ENCODE measurements at regions not wholly inside any gene's neighbourhood (a gene's known extent, or its start where the extent isn't known, plus 50 kb on each side); places are given as distances from the start of the nearest gene placed in this dataset.
A peak's percentile ranks its signal among the peaks of the same experiment; 100 is the strongest.

GRCh38 chr21:38652396-38652795 is 153.3 kb upstream of the ETS2 start:
- Histone ChIP-seq H3K4me3 (ENCODE audit: low read length) (no peak overlapping the region), H3K36me3 (ENCODE audit: control insufficient read depth, insufficient read depth, low read length) (no peaks in the 10 kb centered on the region), H3K4me1 (ENCODE audit: control insufficient read depth, insufficient read depth, low read length) (no peaks in the 10 kb centered on the region), H3K27me3 (ENCODE audit: control insufficient read depth, insufficient read depth, low read length) (no peaks in the 10 kb centered on the region), H3K9me3 (ENCODE audit: control insufficient read depth, insufficient read depth, low read length) (no peaks in the 10 kb centered on the region), H3K27ac (ENCODE audit: low read length) (no peak overlapping the region)
- no CpG with 5 or more reads among the region's 6 CpGs for WGBS (ENCODE audit: insufficient coverage, insufficient read length)
- no peak for DNase-seq (ENCODE audit: low read depth, low spot score)

GRCh38 chr21:38654580-38654979 is 151.1 kb upstream of the ETS2 start:
- no CpG with 5 or more reads among the region's 1 CpG for WGBS (ENCODE audit: insufficient coverage, insufficient read length)
- no peak overlapping the region for H3K27ac ChIP-seq (ENCODE audit: low read length)
- no peaks in the 10 kb centered on the region for H3K4me1 ChIP-seq (ENCODE audit: control insufficient read depth, insufficient read depth, low read length)
- peaks cover 3% of the 10 kb centered on the region; the same call in 1 of the 2 replicates for H3K27me3 ChIP-seq (ENCODE audit: control insufficient read depth, insufficient read depth, low read length)
- no peak overlapping the region for H3K4me3 ChIP-seq (ENCODE audit: low read length)
- H3K9me3 ChIP-seq (ENCODE audit: control insufficient read depth, insufficient read depth, low read length): no peaks in the 10 kb centered on the region
- H3K36me3 ChIP-seq (ENCODE audit: control insufficient read depth, insufficient read depth, low read length): no peaks in the 10 kb centered on the region
- no peak for DNase-seq (ENCODE audit: low read depth, low spot score)

- DNase-seq (ENCODE audit: low read depth, low spot score): no peak
- H3K4me3 ChIP-seq (ENCODE audit: low read length): no peak overlapping the region
- H3K36me3 ChIP-seq (ENCODE audit: control insufficient read depth, insufficient read depth, low read length): no peaks in the 10 kb centered on the region; the same call in 1 of the 2 replicates
- peaks cover 8% of the 10 kb centered on the region for H3K27me3 ChIP-seq (ENCODE audit: control insufficient read depth, insufficient read depth, low read length)
- no peak overlapping the region for H3K27ac ChIP-seq (ENCODE audit: low read length)
- no peaks in the 10 kb centered on the region for H3K9me3 ChIP-seq (ENCODE audit: control insufficient read depth, insufficient read depth, low read length)
- WGBS (ENCODE audit: insufficient coverage, insufficient read length): no CpG with 5 or more reads among the region's 4 CpGs
- peaks cover 1% of the 10 kb centered on the region; the same call in 1 of the 2 replicates for H3K4me1 ChIP-seq (ENCODE audit: control insufficient read depth, insufficient read depth, low read length)
These were observed 147.2 kb upstream of the ETS2 start for GRCh38 chr21:38658511-38658910.

GRCh38 chr21:38659936-38660332 is 145.8 kb upstream of the ETS2 start:
- no peak for DNase-seq (ENCODE audit: low read depth, low spot score)
- no peak overlapping the region for H3K27ac ChIP-seq (ENCODE audit: low read length)
- no peaks in the 10 kb centered on the region for H3K9me3 ChIP-seq (ENCODE audit: control insufficient read depth, insufficient read depth, low read length)
- H3K27me3 ChIP-seq (ENCODE audit: control insufficient read depth, insufficient read depth, low read length): peaks cover 8% of the 10 kb centered on the region
- H3K36me3 ChIP-seq (ENCODE audit: control insufficient read depth, insufficient read depth, low read length): no peaks in the 10 kb centered on the region; the same call in 1 of the 2 replicates
- H3K4me3 ChIP-seq (ENCODE audit: low read length): peak overlapping the region; percentile 58; the same call in 1 of the 2 replicates
- H3K4me1 ChIP-seq (ENCODE audit: control insufficient read depth, insufficient read depth, low read length): peaks cover 1% of the 10 kb centered on the region; the same call in 1 of the 2 replicates
- no CpG with 5 or more reads among the region's 16 CpGs for WGBS (ENCODE audit: insufficient coverage, insufficient read length)

- no peak overlapping the region for H3K27ac ChIP-seq (ENCODE audit: low read length)
- no CpG with 5 or more reads among the region's 113 CpGs for WGBS (ENCODE audit: insufficient coverage, insufficient read length)
- peak overlapping the region; percentile 58; the same call in 1 of the 2 replicates for H3K4me3 ChIP-seq (ENCODE audit: low read length)
- H3K9me3 ChIP-seq (ENCODE audit: control insufficient read depth, insufficient read depth, low read length): no peaks in the 10 kb centered on the region
- no peak for DNase-seq (ENCODE audit: low read depth, low spot score)
- H3K4me1 ChIP-seq (ENCODE audit: control insufficient read depth, insufficient read depth, low read length): peaks cover 1% of the 10 kb centered on the region; the same call in 1 of the 2 replicates
- H3K36me3 ChIP-seq (ENCODE audit: control insufficient read depth, insufficient read depth, low read length): no peaks in the 10 kb centered on the region; the same call in 1 of the 2 replicates
- peaks cover 8% of the 10 kb centered on the region for H3K27me3 ChIP-seq (ENCODE audit: control insufficient read depth, insufficient read depth, low read length)
These were observed 145.2 kb upstream of the ETS2 start for GRCh38 chr21:38660333-38661196.

- peaks cover 8% of the 10 kb centered on the region for H3K27me3 ChIP-seq (ENCODE audit: control insufficient read depth, insufficient read depth, low read length)
- H3K9me3 ChIP-seq (ENCODE audit: control insufficient read depth, insufficient read depth, low read length): no peaks in the 10 kb centered on the region
- no CpG with 5 or more reads among the region's 61 CpGs for WGBS (ENCODE audit: insufficient coverage, insufficient read length)
- no peaks in the 10 kb centered on the region; the same call in 1 of the 2 replicates for H3K36me3 ChIP-seq (ENCODE audit: control insufficient read depth, insufficient read depth, low read length)
- peaks cover 1% of the 10 kb centered on the region; the same call in 1 of the 2 replicates for H3K4me1 ChIP-seq (ENCODE audit: control insufficient read depth, insufficient read depth, low read length)
- H3K27ac ChIP-seq (ENCODE audit: low read length): no peak overlapping the region
- H3K4me3 ChIP-seq (ENCODE audit: low read length): peak overlapping the region; percentile 58
- no peak for DNase-seq (ENCODE audit: low read depth, low spot score)
These were observed 144.4 kb upstream of the ETS2 start for GRCh38 chr21:38661197-38661871.

- no CpG with 5 or more reads among the region's 8 CpGs for WGBS (ENCODE audit: insufficient coverage, insufficient read length)
- Histone ChIP-seq H3K4me1 (ENCODE audit: control insufficient read depth, insufficient read depth, low read length) (peaks cover 1% of the 10 kb centered on the region; the same call in 1 of the 2 replicates), H3K27ac (ENCODE audit: low read length) (no peak overlapping the region), H3K9me3 (ENCODE audit: control insufficient read depth, insufficient read depth, low read length) (no peaks in the 10 kb centered on the region), H3K4me3 (ENCODE audit: low read length) (no peak overlapping the region; the same call in 1 of the 2 replicates), H3K27me3 (ENCODE audit: control insufficient read depth, insufficient read depth, low read length) (peaks cover 8% of the 10 kb centered on the region), H3K36me3 (ENCODE audit: control insufficient read depth, insufficient read depth, low read length) (no peaks in the 10 kb centered on the region; the same call in 1 of the 2 replicates)
- no peak for DNase-seq (ENCODE audit: low read depth, low spot score)
These were observed 143.7 kb upstream of the ETS2 start for GRCh38 chr21:38661889-38662568.

- Histone ChIP-seq H3K36me3 (ENCODE audit: control insufficient read depth, insufficient read depth, low read length) (no peaks in the 10 kb centered on the region; the same call in 1 of the 2 replicates), H3K27ac (ENCODE audit: low read length) (no peak overlapping the region), H3K9me3 (ENCODE audit: control insufficient read depth, insufficient read depth, low read length) (no peaks in the 10 kb centered on the region), H3K27me3 (ENCODE audit: control insufficient read depth, insufficient read depth, low read length) (peaks cover 8% of the 10 kb centered on the region), H3K4me3 (ENCODE audit: low read length) (no peak overlapping the region), H3K4me1 (ENCODE audit: control insufficient read depth, insufficient read depth, low read length) (peaks cover 1% of the 10 kb centered on the region; the same call in 1 of the 2 replicates)
- DNase-seq (ENCODE audit: low read depth, low spot score): no peak
- no CpG with 5 or more reads among the region's 5 CpGs for WGBS (ENCODE audit: insufficient coverage, insufficient read length)
These were observed 142.4 kb upstream of the ETS2 start for GRCh38 chr21:38663282-38663681.

GRCh38 chr21:38664315-38664714 is 141.4 kb upstream of the ETS2 start:
- Histone ChIP-seq H3K27me3 (ENCODE audit: control insufficient read depth, insufficient read depth, low read length) (peaks cover 6% of the 10 kb centered on the region), H3K36me3 (ENCODE audit: control insufficient read depth, insufficient read depth, low read length) (no peaks in the 10 kb centered on the region; the same call in 1 of the 2 replicates), H3K4me1 (ENCODE audit: control insufficient read depth, insufficient read depth, low read length) (peaks cover 1% of the 10 kb centered on the region; the same call in 1 of the 2 replicates), H3K27ac (ENCODE audit: low read length) (no peak overlapping the region), H3K9me3 (ENCODE audit: control insufficient read depth, insufficient read depth, low read length) (no peaks in the 10 kb centered on the region), H3K4me3 (ENCODE audit: low read length) (no peak overlapping the region)
- no peak for DNase-seq (ENCODE audit: low read depth, low spot score)
- no CpG with 5 or more reads among the region's 4 CpGs for WGBS (ENCODE audit: insufficient coverage, insufficient read length)

- Histone ChIP-seq H3K9me3 (ENCODE audit: control insufficient read depth, insufficient read depth, low read length) (no peaks in the 10 kb centered on the region), H3K27me3 (ENCODE audit: control insufficient read depth, insufficient read depth, low read length) (peaks cover 3% of the 10 kb centered on the region), H3K4me3 (ENCODE audit: low read length) (no peak overlapping the region), H3K36me3 (ENCODE audit: control insufficient read depth, insufficient read depth, low read length) (no peaks in the 10 kb centered on the region; the same call in 1 of the 2 replicates), H3K27ac (ENCODE audit: low read length) (no peak overlapping the region), H3K4me1 (ENCODE audit: control insufficient read depth, insufficient read depth, low read length) (peaks cover 1% of the 10 kb centered on the region; the same call in 1 of the 2 replicates)
- no peak for DNase-seq (ENCODE audit: low read depth, low spot score)
- WGBS (ENCODE audit: insufficient coverage, insufficient read length): no CpG with 5 or more reads among the region's 4 CpGs
These were observed 140.9 kb upstream of the ETS2 start for GRCh38 chr21:38664841-38665240.
